ENCODE measurements at regions not wholly inside any gene's neighbourhood (a gene's known extent, or its start where the extent isn't known, plus 50 kb on each side); places are given as distances from the start of the nearest gene placed in this dataset.

DNA sequence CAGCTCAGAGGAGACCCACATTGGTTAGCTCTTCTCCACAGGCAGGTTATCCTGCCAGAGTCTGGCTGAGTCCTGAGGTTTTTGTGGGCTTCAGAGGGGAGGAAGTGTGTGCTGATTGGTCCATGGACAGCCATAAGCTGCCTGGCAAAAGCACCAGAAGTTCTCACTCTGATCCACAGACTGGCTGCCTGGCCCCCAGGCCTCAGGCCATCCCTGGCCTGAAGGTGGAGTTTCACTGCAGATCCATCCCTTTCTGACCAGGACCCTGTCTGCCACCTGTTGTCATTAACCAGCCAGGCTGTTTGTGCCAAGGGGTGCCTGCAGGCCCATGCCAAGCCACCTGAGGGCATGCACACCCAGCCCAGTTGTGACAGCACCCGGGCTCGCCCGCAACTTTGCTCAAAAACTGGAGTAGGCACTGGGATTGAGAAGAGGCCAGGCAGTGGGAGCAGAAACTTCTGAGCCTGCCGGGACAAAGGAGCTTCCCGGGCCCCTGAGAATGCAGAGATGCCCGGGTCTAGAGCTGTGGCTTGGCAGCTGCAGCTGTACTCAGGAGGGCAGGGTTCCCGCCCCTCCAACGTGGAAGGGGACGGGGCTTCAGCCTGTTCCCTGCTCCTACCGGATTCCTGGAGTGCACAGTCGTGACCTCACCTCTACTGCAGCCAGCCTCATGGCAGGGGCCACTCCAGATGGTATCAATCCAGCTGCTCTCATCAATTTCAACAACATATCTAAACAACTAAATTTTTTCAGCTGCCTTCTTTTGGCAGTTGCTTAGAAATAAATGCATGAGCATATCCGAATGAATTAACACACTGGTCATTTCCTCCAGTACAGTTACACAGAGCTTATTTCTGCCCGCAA, 1277.3 kb downstream of the SLC16A7 start:
- Histone ChIP-seq H3K79me2 (ENCODE audit: insufficient read depth, low read length) (no peaks in the 10 kb centered on the region), H3K27ac (ENCODE audit: low read depth in 1 of 2, low read length in 2 of 2) (no peak overlapping the region), H3K4me3 (replicated peaks in 1 of 3; ENCODE audit: low read depth in 2 of 3, low read length in 3 of 3) (no peak overlapping the region), H3K4me2 (replicated peaks; ENCODE audit: extremely low read depth, low read length, poor library complexity, severe bottlenecking) (no peak overlapping the region), H3K36me3 (replicated peaks in 1 of 2; ENCODE audit: control insufficient read depth in 1 of 2, insufficient read depth in 2 of 2, low read length in 2 of 2) (no peaks in the 10 kb centered on the region), H3K9me3 (replicated peaks in 1 of 2; ENCODE audit: control insufficient read depth in 1 of 2, insufficient read depth in 1 of 2, low read length in 2 of 2) (peaks cover 12 to 14% of the 10 kb centered on the region in 2 donors), H4K20me1 (ENCODE audit: insufficient read depth, low read length) (no peaks in the 10 kb centered on the region), H3K4me1 (ENCODE audit: control insufficient read depth in 1 of 2, insufficient read depth in 2 of 2, low read length in 2 of 2) (no peaks in the 10 kb centered on the region), H2AFZ (ENCODE audit: insufficient read depth, low read depth, low read length, poor library complexity, severe bottlenecking) (no peak overlapping the region), H3K27me3 (ENCODE audit: control insufficient read depth in 2 of 2, insufficient read depth in 2 of 2, low read length in 2 of 2) (no peaks in the 10 kb centered on the region), H3K9ac (ENCODE audit: insufficient read depth, low read length, poor library complexity, severe bottlenecking) (no peak overlapping the region)
- intact Hi-C loops (cut with micrococcal nuclease): no loop called here
- Mint-ChIP-seq H3K9me3 (peaks cover 3 to 14% (median 6%) of the 10 kb centered on the region in 7 donors), H3K36me3 (no peaks in the 10 kb centered on the region), H3K4me3 (no peak overlapping the region), H3K4me1 (no peaks in the 10 kb centered on the region), H3K27me3 (ENCODE audit: low read depth in 3 of 3) (peaks cover 0 to 2% (median 0%) of the 10 kb centered on the region in 3 donors), H3K27ac (no peak overlapping the region)
- 91% methylated on average over 13 of the region's 13 CpGs for WGBS (ENCODE audit: insufficient coverage)
- TF ChIP-seq, protein P1, sequence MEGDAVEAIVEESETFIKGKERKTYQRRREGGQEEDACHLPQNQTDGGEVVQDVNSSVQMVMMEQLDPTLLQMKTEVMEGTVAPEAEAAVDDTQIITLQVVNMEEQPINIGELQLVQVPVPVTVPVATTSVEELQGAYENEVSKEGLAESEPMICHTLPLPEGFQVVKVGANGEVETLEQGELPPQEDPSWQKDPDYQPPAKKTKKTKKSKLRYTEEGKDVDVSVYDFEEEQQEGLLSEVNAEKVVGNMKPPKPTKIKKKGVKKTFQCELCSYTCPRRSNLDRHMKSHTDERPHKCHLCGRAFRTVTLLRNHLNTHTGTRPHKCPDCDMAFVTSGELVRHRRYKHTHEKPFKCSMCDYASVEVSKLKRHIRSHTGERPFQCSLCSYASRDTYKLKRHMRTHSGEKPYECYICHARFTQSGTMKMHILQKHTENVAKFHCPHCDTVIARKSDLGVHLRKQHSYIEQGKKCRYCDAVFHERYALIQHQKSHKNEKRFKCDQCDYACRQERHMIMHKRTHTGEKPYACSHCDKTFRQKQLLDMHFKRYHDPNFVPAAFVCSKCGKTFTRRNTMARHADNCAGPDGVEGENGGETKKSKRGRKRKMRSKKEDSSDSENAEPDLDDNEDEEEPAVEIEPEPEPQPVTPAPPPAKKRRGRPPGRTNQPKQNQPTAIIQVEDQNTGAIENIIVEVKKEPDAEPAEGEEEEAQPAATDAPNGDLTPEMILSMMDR (IDR thresholded peaks at IDR 0.05): no peak
- DNase-seq: no peak

DNA sequence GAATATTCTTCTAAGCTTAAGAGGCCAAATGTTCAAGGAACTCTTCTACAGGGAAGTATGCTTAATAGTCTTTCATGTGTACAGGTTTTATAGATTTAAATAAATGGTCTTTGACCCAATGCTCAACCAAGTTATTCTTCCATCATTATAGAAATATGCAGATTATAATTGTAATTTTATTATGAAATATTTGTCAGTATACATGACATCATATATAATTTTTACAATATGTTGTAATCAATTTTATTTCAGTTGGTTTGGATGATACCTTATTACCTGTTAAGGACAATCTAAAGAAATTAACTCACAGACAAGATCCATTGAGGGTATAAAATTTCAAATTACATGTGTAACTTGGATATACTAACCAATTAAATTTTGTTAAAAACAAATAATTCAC, 1278.3 kb downstream of the SLC16A7 start:
- H3K4me3 ChIP-seq (replicated peaks in 1 of 3; ENCODE audit: low read depth in 2 of 3, low read length in 3 of 3): no peak overlapping the region
- no peaks in the 10 kb centered on the region for H3K4me1 ChIP-seq (ENCODE audit: control insufficient read depth in 1 of 2, insufficient read depth in 2 of 2, low read length in 2 of 2)
- peaks cover 12 to 14% of the 10 kb centered on the region in 2 donors for H3K9me3 ChIP-seq (replicated peaks in 1 of 2; ENCODE audit: control insufficient read depth in 1 of 2, insufficient read depth in 1 of 2, low read length in 2 of 2)
- H3K4me1 Mint-ChIP-seq: no peaks in the 10 kb centered on the region
- no peak for DNase-seq
- H3K9ac ChIP-seq (ENCODE audit: insufficient read depth, low read length, poor library complexity, severe bottlenecking): no peak overlapping the region
- no peak overlapping the region for H3K27ac Mint-ChIP-seq
- H3K36me3 Mint-ChIP-seq: no peaks in the 10 kb centered on the region
- H3K27me3 ChIP-seq (ENCODE audit: control insufficient read depth in 2 of 2, insufficient read depth in 2 of 2, low read length in 2 of 2): no peaks in the 10 kb centered on the region
- H3K36me3 ChIP-seq (replicated peaks in 1 of 2; ENCODE audit: control insufficient read depth in 1 of 2, insufficient read depth in 2 of 2, low read length in 2 of 2): no peaks in the 10 kb centered on the region
- peaks cover 0 to 2% (median 0%) of the 10 kb centered on the region in 3 donors for H3K27me3 Mint-ChIP-seq (ENCODE audit: low read depth in 3 of 3)
- peaks cover 3 to 14% (median 9%) of the 10 kb centered on the region in 7 donors for H3K9me3 Mint-ChIP-seq
- TF ChIP-seq, protein P1 (IDR thresholded peaks at IDR 0.05): no peak
- H3K27ac ChIP-seq (ENCODE audit: low read depth in 1 of 2, low read length in 2 of 2): no peak overlapping the region
- H3K79me2 ChIP-seq (ENCODE audit: insufficient read depth, low read length): no peaks in the 10 kb centered on the region
- H3K4me3 Mint-ChIP-seq: no peak overlapping the region
- no peaks in the 10 kb centered on the region for H4K20me1 ChIP-seq (ENCODE audit: insufficient read depth, low read length)
- intact Hi-C loops (cut with micrococcal nuclease): no loop called here
- no peak overlapping the region for H3K4me2 ChIP-seq (replicated peaks; ENCODE audit: extremely low read depth, low read length, poor library complexity, severe bottlenecking)
- H2AFZ ChIP-seq (ENCODE audit: insufficient read depth, low read depth, low read length, poor library complexity, severe bottlenecking): no peak overlapping the region

Data from CD14-positive monocyte (primary cell).